Uterus (tissue), 2 donors: ENCODE measurements at regions not wholly inside any gene's neighbourhood (a gene's known extent, or its start where the extent isn't known, plus 50 kb on each side); places are given as distances from the start of the nearest gene placed in this dataset.

Source experiments
- POLR2A ChIP-seq, 2 donors: fragments of 450-650 bp; IDR thresholded peaks; one replicate each; pipeline ENCODE4 v1.6.1; 2016; ENCODE audit warnings: antibody characterized with exemption in 2 of 2, mild to moderate bottlenecking in 1 of 2, moderate library complexity in 1 of 2
- TF ChIP-seq, protein P1 (sequence below), 4 experiments: fragments of 200-600 bp in 2 of 4; fragments of 450-650 bp in 2 of 4; sonication (generic) in 2 of 4; IDR thresholded peaks; one replicate each; pipeline ENCODE4 v1.5.1; 2016 to 2019; ENCODE audit warnings: antibody characterized with exemption in 4 of 4, mild to moderate bottlenecking in 2 of 4, moderate library complexity in 1 of 4

- TF ChIP-seq POLR2A (IDR thresholded peaks at IDR 0.05) = no peak
- TF ChIP-seq, protein P1, sequence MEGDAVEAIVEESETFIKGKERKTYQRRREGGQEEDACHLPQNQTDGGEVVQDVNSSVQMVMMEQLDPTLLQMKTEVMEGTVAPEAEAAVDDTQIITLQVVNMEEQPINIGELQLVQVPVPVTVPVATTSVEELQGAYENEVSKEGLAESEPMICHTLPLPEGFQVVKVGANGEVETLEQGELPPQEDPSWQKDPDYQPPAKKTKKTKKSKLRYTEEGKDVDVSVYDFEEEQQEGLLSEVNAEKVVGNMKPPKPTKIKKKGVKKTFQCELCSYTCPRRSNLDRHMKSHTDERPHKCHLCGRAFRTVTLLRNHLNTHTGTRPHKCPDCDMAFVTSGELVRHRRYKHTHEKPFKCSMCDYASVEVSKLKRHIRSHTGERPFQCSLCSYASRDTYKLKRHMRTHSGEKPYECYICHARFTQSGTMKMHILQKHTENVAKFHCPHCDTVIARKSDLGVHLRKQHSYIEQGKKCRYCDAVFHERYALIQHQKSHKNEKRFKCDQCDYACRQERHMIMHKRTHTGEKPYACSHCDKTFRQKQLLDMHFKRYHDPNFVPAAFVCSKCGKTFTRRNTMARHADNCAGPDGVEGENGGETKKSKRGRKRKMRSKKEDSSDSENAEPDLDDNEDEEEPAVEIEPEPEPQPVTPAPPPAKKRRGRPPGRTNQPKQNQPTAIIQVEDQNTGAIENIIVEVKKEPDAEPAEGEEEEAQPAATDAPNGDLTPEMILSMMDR (IDR thresholded peaks at IDR 0.05) = no peak
These were observed 134.7 kb upstream of the RNF32 start for GRCh38 chr7:156505876-156506275.
